Cardiac muscle cell (in vitro differentiated cells and primary cell): ENCODE measurements at regions not wholly inside any gene's neighbourhood (a gene's known extent, or its start where the extent isn't known, plus 50 kb on each side); places are given as distances from the start of the nearest gene placed in this dataset.

ENCODE experiments used
- DNase-seq, 2 donors: peaks; one replicate each; pipeline versions ENCODE4 v3.0.0 to v3.0.0-alpha.2; 2010 to 2017; ENCODE audit warnings: low read depth in 1 of 2, low spot score in 1 of 2
- H3K27ac ChIP-seq: fragments of 200-600 bp; sonication (generic); 2 replicates; pipeline ENCODE4 v1.5.1; 2016
- H3K27me3 ChIP-seq: fragments of 200-600 bp; sonication (generic); 2 replicates; pipeline ENCODE4 v1.6.0; 2016; ENCODE audit warnings: control low read depth
- H3K36me3 ChIP-seq: fragments of 200-600 bp; sonication (generic); 2 replicates; pipeline ENCODE4 v1.5.1; 2016; ENCODE audit warnings: control low read depth
- H3K4me1 ChIP-seq: fragments of 200-600 bp; sonication (generic); 2 replicates; pipeline ENCODE4 v1.8.1; 2017; ENCODE audit warnings: low read depth, mild to moderate bottlenecking, mixed run types
- H3K4me3 ChIP-seq: fragments of 200-600 bp; sonication (generic); 2 replicates; pipeline ENCODE4 v1.5.1; 2016; ENCODE audit warnings: mild to moderate bottlenecking
- H3K9me3 ChIP-seq: fragments of 200-600 bp; sonication (generic); 2 replicates; pipeline ENCODE4 v1.5.1; 2017; ENCODE audit warnings: low read depth, mild to moderate bottlenecking, control low read depth
- TF ChIP-seq, protein P1 (sequence below): IDR thresholded peaks from 2 replicates; pipeline ENCODE4 v1.5.1; 2012; ENCODE audit warnings: low read depth, mild to moderate bottlenecking, low read length

- Histone ChIP-seq H3K4me3 (no peak overlapping the region), H3K27ac (peak overlapping the region; percentile 58), H3K36me3 (no peaks in the 10 kb centered on the region), H3K4me1 (peaks cover 25% of the 10 kb centered on the region), H3K9me3 (no peaks in the 10 kb centered on the region), H3K27me3 (no peaks in the 10 kb centered on the region)
- TF ChIP-seq, protein P1, sequence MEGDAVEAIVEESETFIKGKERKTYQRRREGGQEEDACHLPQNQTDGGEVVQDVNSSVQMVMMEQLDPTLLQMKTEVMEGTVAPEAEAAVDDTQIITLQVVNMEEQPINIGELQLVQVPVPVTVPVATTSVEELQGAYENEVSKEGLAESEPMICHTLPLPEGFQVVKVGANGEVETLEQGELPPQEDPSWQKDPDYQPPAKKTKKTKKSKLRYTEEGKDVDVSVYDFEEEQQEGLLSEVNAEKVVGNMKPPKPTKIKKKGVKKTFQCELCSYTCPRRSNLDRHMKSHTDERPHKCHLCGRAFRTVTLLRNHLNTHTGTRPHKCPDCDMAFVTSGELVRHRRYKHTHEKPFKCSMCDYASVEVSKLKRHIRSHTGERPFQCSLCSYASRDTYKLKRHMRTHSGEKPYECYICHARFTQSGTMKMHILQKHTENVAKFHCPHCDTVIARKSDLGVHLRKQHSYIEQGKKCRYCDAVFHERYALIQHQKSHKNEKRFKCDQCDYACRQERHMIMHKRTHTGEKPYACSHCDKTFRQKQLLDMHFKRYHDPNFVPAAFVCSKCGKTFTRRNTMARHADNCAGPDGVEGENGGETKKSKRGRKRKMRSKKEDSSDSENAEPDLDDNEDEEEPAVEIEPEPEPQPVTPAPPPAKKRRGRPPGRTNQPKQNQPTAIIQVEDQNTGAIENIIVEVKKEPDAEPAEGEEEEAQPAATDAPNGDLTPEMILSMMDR: no peak
- no peak for DNase-seq
Measured at GRCh38 chr17:77443748-77444260, 303.0 kb downstream of the SEC14L1 start.

DNA sequence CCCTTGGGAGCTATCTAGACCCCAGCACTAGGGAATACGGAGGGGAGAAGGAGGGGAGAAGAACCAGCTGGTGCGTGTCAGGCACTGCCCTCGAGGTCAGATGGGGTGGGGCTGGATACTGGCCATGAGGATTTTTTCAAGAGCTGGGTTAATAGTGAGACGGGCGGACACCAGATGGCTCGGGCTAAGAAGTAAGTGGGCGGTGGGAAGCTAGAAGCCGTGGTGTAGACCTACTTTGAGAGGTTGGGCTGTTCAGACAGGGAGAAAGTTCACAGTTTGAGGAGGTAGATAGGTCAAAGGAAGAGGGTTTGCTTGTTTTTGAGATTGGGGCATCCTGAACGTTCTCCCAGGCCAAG is 303.8 kb downstream of the SEC14L1 start:
- DNase-seq: peak in 1 of 2 donors; percentile 80
- H3K4me1 ChIP-seq: peaks cover 25% of the 10 kb centered on the region

DNA sequence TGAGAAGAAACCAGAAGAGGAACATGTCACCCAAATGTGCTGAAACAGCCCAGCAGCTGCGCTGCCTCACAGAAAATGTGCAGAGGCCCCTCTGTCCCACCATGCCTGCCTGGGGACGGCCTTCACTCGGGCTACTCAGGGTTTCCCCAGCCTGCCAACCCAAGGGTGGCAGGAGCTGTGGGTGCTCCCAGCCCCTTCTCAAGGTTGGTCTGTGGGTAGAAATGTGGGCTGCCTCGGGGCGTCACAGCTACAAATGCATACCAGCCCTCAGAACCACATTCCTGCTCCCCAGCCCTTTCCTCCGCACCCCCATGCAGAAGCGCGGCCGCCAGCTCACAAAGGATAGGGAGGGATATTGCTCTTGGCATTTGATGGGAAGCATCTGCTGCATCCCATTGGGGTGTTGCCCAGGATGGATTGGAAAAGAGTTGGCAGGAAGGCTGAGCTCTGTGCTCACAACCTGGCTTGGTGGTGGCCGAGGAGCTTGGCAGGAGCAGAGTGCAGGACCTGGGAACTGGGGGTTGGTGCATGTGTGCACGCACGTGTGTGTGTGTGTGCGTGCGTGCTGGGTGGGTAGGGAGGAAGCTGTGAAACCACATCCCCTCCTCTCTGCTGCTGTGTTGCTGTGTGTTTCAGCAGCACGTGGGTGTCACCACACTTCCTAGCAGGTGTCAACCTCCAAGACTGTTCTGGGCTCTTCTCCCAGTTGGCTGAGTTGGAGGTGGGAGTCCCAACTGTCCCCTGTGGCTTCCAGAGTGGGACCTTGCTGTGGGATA is 304.4 kb downstream of the SEC14L1 start:
- DNase-seq: peak in 1 of 2 donors; percentile 84
- peak overlapping the region; percentile 58 for H3K27ac ChIP-seq
- H3K4me1 ChIP-seq: peaks cover 28% of the 10 kb centered on the region
- no peaks in the 10 kb centered on the region for H3K27me3 ChIP-seq
- no peak overlapping the region for H3K4me3 ChIP-seq
- no peaks in the 10 kb centered on the region for H3K9me3 ChIP-seq
- H3K36me3 ChIP-seq: no peaks in the 10 kb centered on the region
- TF ChIP-seq, protein P1: no peak

More for the DNA sequence above, 303.8 kb downstream of the SEC14L1 start:
- Histone ChIP-seq H3K27me3 (no peaks in the 10 kb centered on the region), H3K27ac (peak overlapping the region; percentile 58), H3K36me3 (no peaks in the 10 kb centered on the region), H3K9me3 (no peaks in the 10 kb centered on the region), H3K4me3 (no peak overlapping the region)
- TF ChIP-seq, protein P1: no peak

DNA sequence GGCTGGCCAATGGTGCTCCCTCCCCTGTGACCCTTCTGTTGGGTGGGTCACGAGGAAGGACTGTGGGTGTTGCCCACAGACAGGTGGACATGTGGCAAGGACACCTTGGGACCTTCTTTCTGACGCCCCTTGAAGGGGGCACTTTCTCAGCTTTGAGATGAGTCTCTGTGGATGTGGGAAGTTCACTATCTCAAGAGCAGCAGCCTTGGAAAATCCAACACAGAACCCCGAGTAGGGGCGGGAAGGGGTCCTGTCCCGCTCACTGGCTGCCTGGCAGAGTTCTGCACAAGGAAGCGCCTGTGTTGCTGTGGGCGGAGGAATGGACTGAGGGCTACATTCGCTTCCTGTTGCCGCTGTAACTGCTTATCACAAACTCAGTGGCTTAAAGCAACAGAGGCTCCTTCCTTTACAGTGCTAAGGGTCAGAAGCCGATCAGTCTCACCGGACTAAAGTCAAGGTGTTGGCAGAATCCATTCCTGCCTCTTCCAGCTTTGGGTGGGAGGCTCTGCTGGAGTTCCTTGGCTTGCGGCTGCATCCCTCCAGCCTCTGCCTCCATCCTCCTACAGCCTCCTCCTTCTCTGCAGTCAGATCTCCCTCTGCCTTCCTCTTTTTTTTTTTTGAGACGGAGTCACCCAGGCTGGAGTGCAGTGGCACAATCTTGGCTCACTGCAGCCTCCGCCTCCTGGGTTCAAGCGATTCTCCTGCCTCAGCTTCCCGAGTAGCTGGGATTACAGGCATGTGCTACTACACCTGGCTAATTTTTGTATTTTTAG is 305.2 kb downstream of the SEC14L1 start:
- H3K27ac ChIP-seq: peak overlapping the region; percentile 58
- DNase-seq: peak in 1 of 2 donors; percentile 79
- no peaks in the 10 kb centered on the region for H3K36me3 ChIP-seq
- H3K4me1 ChIP-seq: peaks cover 32% of the 10 kb centered on the region
- H3K9me3 ChIP-seq: no peaks in the 10 kb centered on the region
- TF ChIP-seq, protein P1: no peak
- no peak overlapping the region for H3K4me3 ChIP-seq
- H3K27me3 ChIP-seq: no peaks in the 10 kb centered on the region

DNA sequence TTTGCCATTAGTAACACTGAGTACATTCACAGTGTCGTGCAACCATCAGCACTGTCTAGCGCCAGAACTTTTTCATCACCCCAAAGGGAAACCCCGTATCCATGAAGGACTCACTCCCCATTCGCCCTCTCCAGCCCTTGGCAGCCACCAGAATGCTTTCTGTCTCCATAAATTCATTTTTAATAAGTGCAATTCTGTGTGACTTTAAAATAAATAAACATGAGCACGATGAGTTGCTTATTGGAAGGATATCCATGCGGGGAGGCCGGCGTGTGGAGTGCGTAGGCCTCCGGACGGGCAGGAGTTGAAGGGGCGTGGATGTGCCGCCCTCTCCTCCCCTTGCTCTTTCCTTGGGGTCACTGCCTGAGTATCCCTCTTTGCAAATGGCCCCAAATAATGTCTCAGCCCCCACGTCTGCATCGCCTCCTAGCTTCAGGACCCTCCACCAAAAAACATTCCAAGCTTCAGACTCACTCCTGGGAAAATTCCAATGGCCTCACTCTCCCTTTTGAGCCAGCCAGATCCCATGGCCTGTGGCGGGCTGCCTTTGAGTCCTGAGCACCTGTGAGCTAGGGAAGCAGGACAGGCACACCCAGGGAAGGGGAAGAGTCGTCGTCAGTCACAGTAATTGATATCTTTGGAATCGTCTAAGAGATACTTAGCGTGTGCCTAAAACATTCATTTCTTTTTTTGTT is 306.3 kb downstream of the SEC14L1 start:
- Histone ChIP-seq H3K4me1 (peaks cover 23% of the 10 kb centered on the region), H3K27ac (peak overlapping the region; percentile 96), H3K4me3 (no peak overlapping the region), H3K27me3 (no peaks in the 10 kb centered on the region), H3K9me3 (no peaks in the 10 kb centered on the region), H3K36me3 (no peaks in the 10 kb centered on the region)
- TF ChIP-seq, protein P1: no peak
- no peak for DNase-seq
